Stimulated activated naive CD8-positive, alpha-beta T cell treated with anti-CD3 and anti-CD28 coated beads, Interleukin-15, Interleukin-2, amounts not matched to agents 100 ng/mL and 50 ng/mL, for 24 hours (primary cell): ENCODE measurements at regions not wholly inside any gene's neighbourhood (a gene's known extent, or its start where the extent isn't known, plus 50 kb on each side); places are given as distances from the start of the nearest gene placed in this dataset.

Experiments used
- H3K27ac Mint-ChIP-seq: one replicate; pipeline ENCODE4 v1.8.0; 2021; ENCODE audit warnings: mild to moderate bottlenecking, mixed read lengths
- H3K27me3 Mint-ChIP-seq: one replicate; pipeline ENCODE4 v1.8.0; 2021; ENCODE audit warnings: mixed read lengths
- H3K36me3 Mint-ChIP-seq: one replicate; pipeline ENCODE4 v1.8.0; 2021; ENCODE audit warnings: low read depth, mixed read lengths
- H3K4me1 Mint-ChIP-seq: one replicate; pipeline ENCODE4 v1.8.0; 2021; ENCODE audit warnings: low read depth, mixed read lengths
- H3K4me3 Mint-ChIP-seq: one replicate; pipeline ENCODE4 v1.8.0; 2021; ENCODE audit warnings: mild to moderate bottlenecking, mixed read lengths
- H3K9me3 Mint-ChIP-seq: one replicate; pipeline ENCODE4 v1.8.0; 2021; ENCODE audit warnings: mixed read lengths

GRCh38 chr2:2621855-2622254, 290.8 kb upstream of the MYT1L start:
- H3K9me3 Mint-ChIP-seq: no peaks in the 10 kb centered on the region
- peaks cover 13% of the 10 kb centered on the region for H3K27me3 Mint-ChIP-seq
- no peaks in the 10 kb centered on the region for H3K4me1 Mint-ChIP-seq
- H3K36me3 Mint-ChIP-seq: no peaks in the 10 kb centered on the region
- H3K27ac Mint-ChIP-seq: no peak overlapping the region
- no peak overlapping the region for H3K4me3 Mint-ChIP-seq

GRCh38 chr2:2620604-2621003, 289.5 kb upstream of the MYT1L start:
- no peaks in the 10 kb centered on the region for H3K4me1 Mint-ChIP-seq
- no peaks in the 10 kb centered on the region for H3K9me3 Mint-ChIP-seq
- no peaks in the 10 kb centered on the region for H3K36me3 Mint-ChIP-seq
- H3K4me3 Mint-ChIP-seq: no peak overlapping the region
- H3K27me3 Mint-ChIP-seq: peaks cover 13% of the 10 kb centered on the region
- no peak overlapping the region for H3K27ac Mint-ChIP-seq

- no peak overlapping the region for H3K4me3 Mint-ChIP-seq
- H3K9me3 Mint-ChIP-seq: no peaks in the 10 kb centered on the region
- no peak overlapping the region for H3K27ac Mint-ChIP-seq
- peaks cover 13% of the 10 kb centered on the region for H3K27me3 Mint-ChIP-seq
- no peaks in the 10 kb centered on the region for H3K36me3 Mint-ChIP-seq
- no peaks in the 10 kb centered on the region for H3K4me1 Mint-ChIP-seq
These were observed 288.9 kb upstream of the MYT1L start for GRCh38 chr2:2619995-2620394.

GRCh38 chr2:2614452-2614851, 283.4 kb upstream of the MYT1L start:
- Mint-ChIP-seq H3K4me3 (no peak overlapping the region), H3K27ac (no peak overlapping the region), H3K4me1 (peaks cover 11% of the 10 kb centered on the region), H3K36me3 (peaks cover 7% of the 10 kb centered on the region), H3K9me3 (peaks cover 10% of the 10 kb centered on the region), H3K27me3 (peaks cover 7% of the 10 kb centered on the region)

- peak overlapping the region; percentile 77 for H3K4me3 Mint-ChIP-seq
- peaks cover 11% of the 10 kb centered on the region for H3K4me1 Mint-ChIP-seq
- H3K36me3 Mint-ChIP-seq: peaks cover 7% of the 10 kb centered on the region
- H3K27me3 Mint-ChIP-seq: peaks cover 5% of the 10 kb centered on the region
- H3K9me3 Mint-ChIP-seq: peaks cover 10% of the 10 kb centered on the region
- H3K27ac Mint-ChIP-seq: peak overlapping the region; percentile 47
These were observed 282.5 kb upstream of the MYT1L start for GRCh38 chr2:2613279-2614199.

GRCh38 chr2:2610751-2611150, 279.7 kb upstream of the MYT1L start:
- H3K4me1 Mint-ChIP-seq: peaks cover 11% of the 10 kb centered on the region
- no peak overlapping the region for H3K4me3 Mint-ChIP-seq
- H3K27me3 Mint-ChIP-seq: no peaks in the 10 kb centered on the region
- H3K36me3 Mint-ChIP-seq: peaks cover 7% of the 10 kb centered on the region
- peaks cover 10% of the 10 kb centered on the region for H3K9me3 Mint-ChIP-seq
- H3K27ac Mint-ChIP-seq: no peak overlapping the region

- H3K9me3 Mint-ChIP-seq: peaks cover 8% of the 10 kb centered on the region
- no peaks in the 10 kb centered on the region for H3K27me3 Mint-ChIP-seq
- H3K36me3 Mint-ChIP-seq: peaks cover 3% of the 10 kb centered on the region
- no peak overlapping the region for H3K27ac Mint-ChIP-seq
- no peak overlapping the region for H3K4me3 Mint-ChIP-seq
- no peaks in the 10 kb centered on the region for H3K4me1 Mint-ChIP-seq
These were observed 269.3 kb upstream of the MYT1L start for GRCh38 chr2:2600366-2600765.

GRCh38 chr2:2599441-2599840, 268.4 kb upstream of the MYT1L start:
- no peak overlapping the region for H3K27ac Mint-ChIP-seq
- H3K36me3 Mint-ChIP-seq: peaks cover 3% of the 10 kb centered on the region
- peaks cover 7% of the 10 kb centered on the region for H3K27me3 Mint-ChIP-seq
- no peaks in the 10 kb centered on the region for H3K4me1 Mint-ChIP-seq
- H3K4me3 Mint-ChIP-seq: no peak overlapping the region
- H3K9me3 Mint-ChIP-seq: peaks cover 15% of the 10 kb centered on the region

GRCh38 chr2:2597712-2598111, 266.6 kb upstream of the MYT1L start:
- no peak overlapping the region for H3K27ac Mint-ChIP-seq
- H3K4me1 Mint-ChIP-seq: no peaks in the 10 kb centered on the region
- no peak overlapping the region for H3K4me3 Mint-ChIP-seq
- H3K9me3 Mint-ChIP-seq: peaks cover 23% of the 10 kb centered on the region
- peaks cover 17% of the 10 kb centered on the region for H3K27me3 Mint-ChIP-seq
- peaks cover 3% of the 10 kb centered on the region for H3K36me3 Mint-ChIP-seq

GRCh38 chr2:2591542-2591940, 260.5 kb upstream of the MYT1L start:
- H3K27ac Mint-ChIP-seq: no peak overlapping the region
- H3K9me3 Mint-ChIP-seq: peaks cover 26% of the 10 kb centered on the region
- H3K4me1 Mint-ChIP-seq: no peaks in the 10 kb centered on the region
- H3K36me3 Mint-ChIP-seq: peaks cover 3% of the 10 kb centered on the region
- peaks cover 17% of the 10 kb centered on the region for H3K27me3 Mint-ChIP-seq
- no peak overlapping the region for H3K4me3 Mint-ChIP-seq

GRCh38 chr2:2590841-2591541, 259.9 kb upstream of the MYT1L start:
- H3K4me3 Mint-ChIP-seq: no peak overlapping the region
- H3K27me3 Mint-ChIP-seq: peaks cover 17% of the 10 kb centered on the region
- peaks cover 21% of the 10 kb centered on the region for H3K9me3 Mint-ChIP-seq
- peaks cover 3% of the 10 kb centered on the region for H3K36me3 Mint-ChIP-seq
- no peak overlapping the region for H3K27ac Mint-ChIP-seq
- H3K4me1 Mint-ChIP-seq: no peaks in the 10 kb centered on the region

GRCh38 chr2:2590141-2590540, 259.1 kb upstream of the MYT1L start:
- Mint-ChIP-seq H3K36me3 (no peaks in the 10 kb centered on the region), H3K27ac (no peak overlapping the region), H3K4me3 (no peak overlapping the region), H3K9me3 (peaks cover 18% of the 10 kb centered on the region), H3K27me3 (peaks cover 15% of the 10 kb centered on the region), H3K4me1 (no peaks in the 10 kb centered on the region)

- H3K27ac Mint-ChIP-seq: no peak overlapping the region
These were observed 257.7 kb upstream of the MYT1L start for GRCh38 chr2:2588777-2589176.

GRCh38 chr2:2587354-2587753, 256.3 kb upstream of the MYT1L start:
- no peaks in the 10 kb centered on the region for H3K4me1 Mint-ChIP-seq
- no peak overlapping the region for H3K4me3 Mint-ChIP-seq
- H3K27ac Mint-ChIP-seq: no peak overlapping the region
- H3K36me3 Mint-ChIP-seq: no peaks in the 10 kb centered on the region
- peaks cover 4% of the 10 kb centered on the region for H3K9me3 Mint-ChIP-seq
- no peaks in the 10 kb centered on the region for H3K27me3 Mint-ChIP-seq

More at GRCh38 chr2:2588777-2589176, 257.7 kb upstream of the MYT1L start:
- peaks cover 14% of the 10 kb centered on the region for H3K9me3 Mint-ChIP-seq
- no peak overlapping the region for H3K4me3 Mint-ChIP-seq
- no peaks in the 10 kb centered on the region for H3K36me3 Mint-ChIP-seq
- H3K27me3 Mint-ChIP-seq: peaks cover 5% of the 10 kb centered on the region
- no peaks in the 10 kb centered on the region for H3K4me1 Mint-ChIP-seq

- Mint-ChIP-seq H3K9me3 (peaks cover 4% of the 10 kb centered on the region), H3K36me3 (no peaks in the 10 kb centered on the region), H3K4me3 (no peak overlapping the region), H3K27ac (no peak overlapping the region), H3K4me1 (no peaks in the 10 kb centered on the region), H3K27me3 (no peaks in the 10 kb centered on the region)
These were observed 255.9 kb upstream of the MYT1L start for GRCh38 chr2:2586931-2587330.
